Fibroblast of pulmonary artery (primary cell): ENCODE measurements at regions not wholly inside any gene's neighbourhood (a gene's known extent, or its start where the extent isn't known, plus 50 kb on each side); places are given as distances from the start of the nearest gene placed in this dataset.
"Not testable (repeated sequence)": the region's sequence is repeated elsewhere in the genome, so short reads cannot be mapped to it uniquely, and the experiment has no call there.

Experiments
- DNase-seq: peaks from one replicate; pipeline ENCODE4 v3.0.0-alpha.2; 2010; ENCODE audit warnings: low read depth
- H3K4me3 ChIP-seq: replicated peaks from 2 replicates; pipeline ENCODE4 v1.5.1; 2011; ENCODE audit warnings: low read depth, mild to moderate bottlenecking, control low read depth, low read length, moderate library complexity
- TF ChIP-seq, protein P1 (sequence below): IDR thresholded peaks from 2 replicates; pipeline ENCODE4 v1.5.1; 2011; ENCODE audit warnings: mild to moderate bottlenecking, control low read depth, low read length, inconsistent platforms; ENCODE audit errors: missing control alignments

GRCh38 chrX:1700757-1701156 lies 85.9 kb downstream of the ASMT start:
- no peak overlapping the region for H3K4me3 ChIP-seq
- TF ChIP-seq, protein P1, sequence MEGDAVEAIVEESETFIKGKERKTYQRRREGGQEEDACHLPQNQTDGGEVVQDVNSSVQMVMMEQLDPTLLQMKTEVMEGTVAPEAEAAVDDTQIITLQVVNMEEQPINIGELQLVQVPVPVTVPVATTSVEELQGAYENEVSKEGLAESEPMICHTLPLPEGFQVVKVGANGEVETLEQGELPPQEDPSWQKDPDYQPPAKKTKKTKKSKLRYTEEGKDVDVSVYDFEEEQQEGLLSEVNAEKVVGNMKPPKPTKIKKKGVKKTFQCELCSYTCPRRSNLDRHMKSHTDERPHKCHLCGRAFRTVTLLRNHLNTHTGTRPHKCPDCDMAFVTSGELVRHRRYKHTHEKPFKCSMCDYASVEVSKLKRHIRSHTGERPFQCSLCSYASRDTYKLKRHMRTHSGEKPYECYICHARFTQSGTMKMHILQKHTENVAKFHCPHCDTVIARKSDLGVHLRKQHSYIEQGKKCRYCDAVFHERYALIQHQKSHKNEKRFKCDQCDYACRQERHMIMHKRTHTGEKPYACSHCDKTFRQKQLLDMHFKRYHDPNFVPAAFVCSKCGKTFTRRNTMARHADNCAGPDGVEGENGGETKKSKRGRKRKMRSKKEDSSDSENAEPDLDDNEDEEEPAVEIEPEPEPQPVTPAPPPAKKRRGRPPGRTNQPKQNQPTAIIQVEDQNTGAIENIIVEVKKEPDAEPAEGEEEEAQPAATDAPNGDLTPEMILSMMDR, result no peak
- DNase-seq, result no peak

DNA sequence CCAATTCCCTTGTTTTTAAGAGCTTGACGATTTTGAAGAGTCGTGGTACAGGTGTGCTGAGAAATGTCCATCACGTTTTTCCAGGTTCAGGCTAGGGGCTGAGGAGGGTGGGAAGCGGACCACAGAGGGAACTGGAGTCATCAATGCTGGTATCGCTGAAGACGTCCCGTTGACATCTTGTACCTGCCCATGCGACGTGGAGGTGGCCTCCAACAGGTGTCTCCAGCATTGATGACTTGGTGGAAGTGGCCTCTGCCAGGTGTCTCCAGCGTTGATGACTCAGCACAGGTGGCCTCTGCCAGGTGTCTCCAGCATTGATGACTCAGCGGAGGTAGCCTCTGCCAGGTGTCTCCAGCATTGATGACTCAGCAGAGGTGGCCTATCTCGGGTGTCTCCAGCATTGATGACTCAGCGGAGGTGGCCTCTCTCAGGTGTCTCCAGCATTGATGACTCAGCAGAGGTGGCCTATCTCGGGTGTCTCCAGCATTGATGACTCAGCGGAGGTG lies 86.6 kb downstream of the ASMT start:
- H3K4me3 ChIP-seq, DNase-seq: not testable (repeated sequence)

GRCh38 chrX:1702142-1702541 lies 87.3 kb downstream of the ASMT start:
- H3K4me3 ChIP-seq, DNase-seq: not testable (repeated sequence)

- not testable (repeated sequence) for H3K4me3 ChIP-seq, DNase-seq
Measured at GRCh38 chrX:1702557-1702956, 87.7 kb downstream of the ASMT start.

DNA sequence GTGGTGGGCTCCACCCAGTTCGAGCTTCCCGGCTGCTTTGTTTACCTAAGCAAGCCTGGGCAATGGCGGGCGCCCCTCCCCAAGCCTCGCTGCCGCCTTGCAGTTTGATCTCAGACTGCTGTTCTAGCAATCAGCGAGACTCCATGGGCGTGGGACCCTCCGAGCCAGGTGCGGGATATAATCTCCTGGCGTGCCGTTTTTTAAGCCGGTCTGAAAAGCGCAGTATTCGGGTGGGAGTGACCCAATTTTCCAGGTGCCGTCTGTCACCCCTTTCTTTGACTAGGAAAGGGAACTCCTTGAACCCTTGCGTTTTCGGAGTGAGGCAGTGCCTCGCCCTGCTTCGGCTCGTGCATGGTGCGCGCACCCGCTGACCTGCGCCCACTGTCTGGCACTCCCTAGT lies 94.4 kb downstream of the ASMT start:
- H3K4me3 ChIP-seq, DNase-seq: not testable (repeated sequence)

DNA sequence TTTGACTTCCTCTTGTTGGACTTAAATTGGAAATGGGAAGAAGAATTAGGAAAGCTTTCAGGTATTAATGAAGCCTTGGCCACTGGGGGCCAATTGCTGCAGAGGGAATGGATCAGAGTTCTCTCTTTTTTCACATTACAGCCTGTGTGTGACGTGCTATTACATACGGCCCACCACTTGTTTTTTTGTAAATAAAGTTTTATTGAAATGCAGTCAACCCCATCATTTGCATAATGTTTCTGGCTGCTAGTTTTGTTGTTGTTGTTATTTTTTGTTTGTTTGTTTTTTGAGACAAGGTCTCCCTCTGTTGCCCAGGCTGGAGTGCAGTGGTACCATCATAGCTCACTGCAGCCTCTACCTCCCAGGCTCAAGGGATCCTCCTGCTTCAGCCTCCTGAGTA lies 98.4 kb downstream of the ASMT start:
- DNase-seq, result no peak
- no peak overlapping the region for H3K4me3 ChIP-seq
- TF ChIP-seq, protein P1, result no peak

DNA sequence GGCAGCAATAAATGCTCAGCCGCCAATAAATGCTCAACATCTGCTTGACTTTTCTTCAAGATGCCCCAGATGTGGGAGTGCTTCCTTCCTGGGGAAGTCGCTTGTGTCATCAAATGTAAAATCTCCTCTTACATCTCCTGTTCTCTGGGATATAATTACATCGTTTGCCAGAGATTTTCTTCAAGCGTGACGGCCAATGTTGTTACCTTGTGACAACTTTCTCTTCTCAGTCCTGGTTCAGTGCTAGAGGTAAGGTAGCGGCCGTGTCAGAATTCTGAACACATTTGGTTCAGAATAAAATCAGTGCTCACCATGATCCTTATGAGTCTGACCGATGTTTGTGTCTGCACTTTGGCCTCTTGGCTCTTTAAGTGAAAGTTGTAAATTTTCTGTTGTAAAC lies 102.5 kb downstream of the ASMT start:
- no peak for DNase-seq
- no peak overlapping the region for H3K4me3 ChIP-seq
- TF ChIP-seq, protein P1, result no peak

DNA sequence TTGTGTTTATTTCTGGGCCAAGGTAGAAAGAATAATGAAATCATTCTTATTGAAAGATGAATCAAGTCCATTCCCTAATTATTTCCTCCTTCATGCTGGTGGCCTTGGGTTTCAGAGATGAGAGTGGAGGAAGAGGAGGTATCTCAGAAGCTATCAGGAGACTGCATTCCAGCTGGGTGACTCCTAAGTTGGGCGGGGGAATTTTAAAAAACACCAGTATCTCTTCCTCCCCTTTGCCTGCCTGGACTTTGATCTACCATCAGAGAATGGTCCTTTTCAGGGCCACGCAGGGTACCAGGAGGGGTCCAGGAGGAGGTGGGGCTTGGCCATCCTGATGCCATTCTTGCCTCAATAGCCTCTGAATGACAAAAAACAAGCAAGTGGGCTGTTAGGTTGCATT lies 104.4 kb downstream of the ASMT start:
- H3K4me3 ChIP-seq, result no peak overlapping the region
- TF ChIP-seq, protein P1, result no peak
- no peak for DNase-seq

GRCh38 chrX:1720836-1721235 lies 106.0 kb downstream of the ASMT start:
- H3K4me3 ChIP-seq, result no peak overlapping the region
- no peak for DNase-seq
- TF ChIP-seq, protein P1, result no peak
